Muscle layer of duodenum (tissue), 2 donors: ENCODE measurements at regions not wholly inside any gene's neighbourhood (a gene's known extent, or its start where the extent isn't known, plus 50 kb on each side); places are given as distances from the start of the nearest gene placed in this dataset.

Experiments used
- H3K27ac ChIP-seq: one replicate; pipeline ENCODE4 v1.7.0; 2013; ENCODE audit warnings: mild to moderate bottlenecking, low read length
- H3K27me3 ChIP-seq: one replicate; pipeline ENCODE4 v1.7.0; 2013; ENCODE audit warnings: low read depth, mild to moderate bottlenecking, control low read depth, low read length
- H3K36me3 ChIP-seq, 2 donors: one replicate each; pipeline ENCODE4 v1.7.0; 2013; ENCODE audit warnings: low read length in 2 of 2, control low read depth in 1 of 2, mild to moderate bottlenecking in 1 of 2; ENCODE audit not compliant: insufficient read depth in 2 of 2, control insufficient read depth in 1 of 2
- H3K4me1 ChIP-seq, 2 donors: one replicate each; pipeline ENCODE4 v1.7.0; 2013; ENCODE audit warnings: low read length in 2 of 2, mild to moderate bottlenecking in 2 of 2, control low read depth in 1 of 2, moderate library complexity in 1 of 2; ENCODE audit not compliant: insufficient read depth in 2 of 2, control insufficient read depth in 1 of 2
- H3K4me3 ChIP-seq, 2 donors: one replicate each; pipeline ENCODE4 v1.7.0; 2013; ENCODE audit warnings: low read length in 2 of 2, low read depth in 1 of 2, mild to moderate bottlenecking in 1 of 2
- H3K9me3 ChIP-seq, 2 donors: one replicate each; pipeline ENCODE4 v1.7.0; 2013; ENCODE audit warnings: low read length in 2 of 2, control low read depth in 1 of 2, mild to moderate bottlenecking in 1 of 2; ENCODE audit not compliant: control insufficient read depth in 1 of 2
- donor health status: healthy.

DNA sequence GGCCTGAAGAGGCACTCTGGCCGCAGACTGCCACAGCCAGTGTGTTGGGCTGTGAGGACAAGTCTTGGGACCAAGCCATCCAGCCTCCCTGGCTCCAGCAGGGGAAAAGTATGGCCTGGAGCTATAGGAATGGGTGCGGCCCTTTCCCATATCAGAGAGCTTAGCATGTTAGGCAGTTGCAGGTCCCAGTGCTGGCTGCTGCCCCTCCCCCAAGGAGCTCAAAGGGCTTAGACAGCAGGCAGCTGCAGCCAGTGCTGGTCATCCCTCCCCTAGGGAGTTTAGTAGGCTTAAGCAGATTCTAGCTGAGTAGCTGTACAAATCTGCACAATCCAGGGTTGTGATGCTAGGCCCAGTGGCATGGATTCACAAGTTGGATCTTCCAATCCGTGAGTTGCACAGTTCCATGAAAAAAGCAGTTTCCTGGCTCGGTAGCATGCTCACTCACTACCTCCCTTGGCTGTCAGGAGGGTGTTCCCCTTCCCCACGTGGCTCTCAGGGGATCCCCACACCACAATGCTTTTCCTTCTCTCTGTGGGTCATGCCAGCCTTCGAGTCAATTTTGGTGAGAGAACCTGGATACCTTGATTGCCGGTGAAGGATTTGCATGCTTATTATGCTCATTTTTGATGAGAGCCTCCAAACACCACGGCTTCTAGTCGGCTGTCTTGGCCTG is 1490.8 kb downstream of the BRINP3 start:
- Histone ChIP-seq H3K27ac (no peak overlapping the region), H3K4me1 (no peaks in the 10 kb centered on the region), H3K36me3 (no peaks in the 10 kb centered on the region), H3K9me3 (no peaks in the 10 kb centered on the region), H3K27me3 (no peaks in the 10 kb centered on the region), H3K4me3 (no peak overlapping the region)

DNA sequence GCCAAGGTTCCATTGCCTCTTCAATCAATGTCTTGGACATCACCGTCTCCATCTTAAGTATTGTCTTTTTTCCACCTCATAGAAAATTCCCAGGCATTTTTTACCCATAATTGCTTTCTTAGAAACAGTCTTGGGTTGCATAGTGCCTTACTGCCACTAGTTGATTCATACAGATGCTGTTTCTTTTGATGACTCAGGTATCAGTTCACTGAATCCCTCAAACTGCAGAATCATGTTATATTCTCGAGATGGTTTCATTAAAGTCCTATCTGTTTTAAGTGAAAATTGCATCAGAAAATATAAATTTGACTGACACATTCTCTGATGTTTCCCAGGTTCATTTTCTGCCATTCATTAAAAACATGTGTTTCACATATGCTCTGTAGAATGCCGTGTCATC is 1489.1 kb downstream of the BRINP3 start:
- H3K9me3 ChIP-seq, result no peaks in the 10 kb centered on the region
- H3K4me3 ChIP-seq, result no peak overlapping the region
- H3K27ac ChIP-seq, result no peak overlapping the region
- H3K27me3 ChIP-seq, result no peaks in the 10 kb centered on the region
- H3K36me3 ChIP-seq, result no peaks in the 10 kb centered on the region
- no peaks in the 10 kb centered on the region for H3K4me1 ChIP-seq

DNA sequence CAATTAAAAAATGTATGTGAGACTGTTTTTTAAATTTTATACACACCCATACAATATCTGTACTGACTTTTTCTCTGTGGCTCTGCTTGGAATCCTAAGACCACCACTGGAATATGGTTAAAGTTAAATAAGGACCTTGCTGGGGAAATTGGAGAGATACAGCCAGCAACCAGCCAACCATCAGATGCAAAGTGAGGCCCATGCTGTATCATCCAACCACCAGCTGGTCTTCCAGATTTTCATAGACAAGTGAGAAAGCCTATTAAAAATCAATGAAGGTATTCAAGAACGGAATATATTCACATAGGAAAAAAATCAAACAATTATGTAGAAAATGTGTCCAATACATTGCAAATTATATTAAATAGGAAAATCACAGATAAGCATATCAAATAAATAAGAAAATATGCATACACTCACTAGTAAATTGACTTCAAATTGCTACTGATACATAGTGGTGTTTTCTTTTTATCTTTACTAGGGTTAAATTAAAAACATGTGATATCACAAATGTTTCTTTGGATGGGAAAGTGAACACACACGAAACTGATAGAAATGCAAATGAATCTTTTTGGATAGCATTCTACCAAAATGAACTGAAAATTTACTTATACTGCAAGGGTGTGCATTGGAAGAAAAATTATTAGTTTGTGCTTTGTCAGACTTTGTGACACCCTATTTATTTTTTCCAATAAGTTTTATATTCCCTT is 1486.3 kb downstream of the BRINP3 start:
- no peak overlapping the region for H3K4me3 ChIP-seq
- H3K36me3 ChIP-seq, result no peaks in the 10 kb centered on the region
- no peaks in the 10 kb centered on the region for H3K27me3 ChIP-seq
- H3K27ac ChIP-seq, result no peak overlapping the region
- H3K9me3 ChIP-seq, result no peaks in the 10 kb centered on the region
- no peaks in the 10 kb centered on the region for H3K4me1 ChIP-seq

DNA sequence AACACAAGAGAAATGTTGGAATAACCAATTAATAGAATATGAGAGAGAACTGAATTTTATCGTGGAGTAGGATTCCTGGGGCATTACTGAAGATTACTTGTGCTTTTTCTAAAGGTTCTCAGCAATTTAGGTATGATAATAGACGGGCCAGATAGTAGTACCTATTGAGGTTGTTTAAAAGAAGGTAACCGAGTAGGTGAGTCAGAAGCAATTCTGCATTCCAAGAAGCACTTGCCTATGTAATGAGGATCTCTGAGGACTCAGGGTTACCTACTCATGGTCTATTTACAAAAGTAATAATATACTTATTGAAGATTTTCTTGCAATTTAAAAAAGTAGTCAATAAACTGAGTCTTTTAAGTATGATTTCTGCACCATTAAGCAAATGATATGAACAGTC is 1469.8 kb downstream of the BRINP3 start:
- Histone ChIP-seq H3K4me1 (no peaks in the 10 kb centered on the region), H3K36me3 (no peaks in the 10 kb centered on the region), H3K9me3 (no peaks in the 10 kb centered on the region), H3K4me3 (no peak overlapping the region), H3K27ac (no peak overlapping the region), H3K27me3 (no peaks in the 10 kb centered on the region)

DNA sequence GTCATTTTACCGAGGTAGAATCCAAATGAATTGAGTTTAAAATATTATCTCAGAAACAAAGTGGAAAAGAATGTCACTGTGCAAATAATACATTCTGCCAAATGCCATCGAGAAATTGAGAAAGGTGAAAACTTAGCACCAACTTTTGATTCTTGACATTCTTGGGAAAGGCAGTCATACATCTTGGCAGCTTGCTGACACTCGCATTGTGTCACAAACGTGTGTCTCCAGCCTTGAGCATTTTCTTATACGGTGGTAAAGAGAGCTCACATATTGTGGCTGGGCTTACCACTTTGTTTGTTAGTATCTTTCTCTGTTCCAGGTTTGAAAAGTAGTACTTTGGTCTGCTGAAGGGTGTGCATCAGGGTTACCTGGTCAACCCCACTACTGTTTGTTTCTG is 1456.1 kb downstream of the BRINP3 start:
- Histone ChIP-seq H3K4me1 (no peaks in the 10 kb centered on the region), H3K27ac (no peak overlapping the region)

DNA sequence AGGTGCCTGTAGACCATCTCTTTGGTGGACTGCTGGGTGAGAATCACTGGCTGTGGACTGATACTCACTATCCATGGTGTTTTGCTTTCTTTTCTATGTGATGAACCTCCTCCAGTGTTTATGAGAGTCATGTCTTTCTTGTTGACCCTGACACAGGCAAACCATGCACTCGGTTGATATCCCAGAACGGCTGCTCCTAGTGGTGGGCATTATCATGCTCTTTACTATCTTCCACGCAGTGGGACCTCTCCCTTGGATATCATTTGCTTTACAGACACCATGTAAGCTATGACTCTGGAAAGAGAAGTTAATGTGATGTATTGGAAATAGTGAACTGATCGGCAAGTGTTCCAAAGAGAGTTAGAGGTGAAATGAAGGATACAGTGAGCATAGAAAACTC is 1455.6 kb downstream of the BRINP3 start:
- H3K4me1 ChIP-seq, result no peaks in the 10 kb centered on the region
- no peaks in the 10 kb centered on the region for H3K9me3 ChIP-seq
- H3K27ac ChIP-seq, result no peak overlapping the region
- no peak overlapping the region for H3K4me3 ChIP-seq
- no peaks in the 10 kb centered on the region for H3K27me3 ChIP-seq
- no peaks in the 10 kb centered on the region for H3K36me3 ChIP-seq

More for the DNA sequence above, 1456.1 kb downstream of the BRINP3 start:
- no peaks in the 10 kb centered on the region for H3K27me3 ChIP-seq
- no peaks in the 10 kb centered on the region for H3K9me3 ChIP-seq
- H3K4me3 ChIP-seq, result no peak overlapping the region
- H3K36me3 ChIP-seq, result no peaks in the 10 kb centered on the region

DNA sequence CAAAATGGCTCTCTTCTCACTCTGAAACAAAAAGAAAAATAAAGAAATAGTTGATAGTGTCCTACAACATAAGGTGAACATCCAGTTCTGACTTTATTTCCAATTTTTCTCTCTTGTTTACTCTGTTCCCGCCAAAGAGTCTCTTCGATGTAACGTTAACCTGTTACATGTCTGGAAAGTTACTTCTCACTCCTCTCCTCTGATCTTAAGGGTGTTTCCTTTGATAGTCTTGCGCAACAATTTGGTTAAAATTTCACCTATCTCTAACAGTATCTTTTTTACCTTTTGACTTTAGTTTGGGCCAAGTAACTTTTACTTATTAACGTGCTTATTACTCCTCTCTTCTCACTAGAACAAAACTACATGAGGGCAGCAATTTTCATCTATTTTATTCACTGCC is 1450.2 kb downstream of the BRINP3 start:
- H3K36me3 ChIP-seq, result no peaks in the 10 kb centered on the region
- H3K4me3 ChIP-seq, result no peak overlapping the region
- H3K9me3 ChIP-seq, result no peaks in the 10 kb centered on the region
- H3K27ac ChIP-seq, result no peak overlapping the region
- no peaks in the 10 kb centered on the region for H3K27me3 ChIP-seq
- no peaks in the 10 kb centered on the region for H3K4me1 ChIP-seq

DNA sequence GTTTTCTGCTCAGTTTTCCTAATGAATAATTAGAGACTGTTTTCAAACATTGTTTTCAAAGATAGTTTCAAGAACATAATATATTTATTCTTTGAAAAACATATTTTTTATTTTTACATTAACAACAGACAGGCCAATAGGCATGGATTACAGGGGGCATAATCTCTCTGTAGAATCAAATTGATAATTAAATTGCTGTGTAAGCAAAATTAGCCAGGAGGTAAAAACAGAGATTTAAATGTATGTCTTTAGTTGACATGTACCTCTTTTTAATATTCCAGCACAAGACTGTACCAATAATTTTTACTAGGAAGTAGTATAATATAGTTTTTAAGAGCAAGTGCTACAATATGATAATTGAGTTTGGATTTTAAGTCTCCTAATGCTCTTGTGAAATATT is 1444.5 kb downstream of the BRINP3 start:
- no peak overlapping the region for H3K27ac ChIP-seq

DNA sequence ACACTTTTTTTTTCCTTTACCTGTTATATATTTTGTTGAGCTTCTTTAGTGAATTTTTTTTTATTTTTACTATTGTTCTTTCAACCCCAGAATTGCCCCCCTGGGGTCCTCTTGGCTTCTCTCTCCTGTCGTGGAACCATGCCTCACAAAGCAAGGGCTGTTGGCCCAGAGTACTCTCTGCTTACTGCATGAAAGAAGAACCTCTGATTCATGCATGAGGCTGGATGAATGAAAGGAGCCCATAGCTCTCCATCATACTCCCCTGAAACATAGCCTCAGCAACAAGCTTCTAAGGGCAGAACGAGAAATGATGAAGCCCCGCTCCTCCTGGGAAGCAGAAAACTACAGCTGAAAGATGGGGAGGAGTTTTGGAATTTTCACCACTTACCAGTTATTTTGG is 1441.0 kb downstream of the BRINP3 start:
- Histone ChIP-seq H3K36me3 (no peaks in the 10 kb centered on the region), H3K9me3 (no peaks in the 10 kb centered on the region), H3K27me3 (no peaks in the 10 kb centered on the region), H3K27ac (no peak overlapping the region), H3K4me3 (no peak overlapping the region), H3K4me1 (no peaks in the 10 kb centered on the region)

More for the DNA sequence above, 1444.5 kb downstream of the BRINP3 start:
- Histone ChIP-seq H3K27me3 (no peaks in the 10 kb centered on the region), H3K4me3 (no peak overlapping the region), H3K4me1 (no peaks in the 10 kb centered on the region), H3K9me3 (no peaks in the 10 kb centered on the region), H3K36me3 (no peaks in the 10 kb centered on the region)

DNA sequence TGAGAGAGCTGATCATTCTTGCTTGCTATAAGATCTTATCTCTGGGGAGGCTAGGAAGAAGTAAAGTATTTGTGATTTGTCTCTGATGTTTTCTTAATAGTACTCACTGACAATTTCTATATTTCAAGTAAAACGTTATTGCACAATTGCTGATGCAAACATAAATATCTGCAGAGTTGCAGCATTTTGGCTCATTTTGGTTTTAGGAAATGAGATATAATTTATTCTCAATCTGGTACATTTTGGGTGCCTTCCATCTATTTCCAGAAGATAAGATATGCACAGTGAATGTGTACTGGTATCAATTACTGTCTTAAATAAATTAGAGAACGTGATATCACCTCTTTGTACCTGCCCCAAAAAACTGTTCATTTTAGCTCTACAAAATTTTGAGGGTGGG is 1431.5 kb downstream of the BRINP3 start:
- Histone ChIP-seq H3K27me3 (no peaks in the 10 kb centered on the region), H3K36me3 (no peaks in the 10 kb centered on the region), H3K4me1 (no peaks in the 10 kb centered on the region), H3K9me3 (no peaks in the 10 kb centered on the region), H3K27ac (no peak overlapping the region), H3K4me3 (no peak overlapping the region)

DNA sequence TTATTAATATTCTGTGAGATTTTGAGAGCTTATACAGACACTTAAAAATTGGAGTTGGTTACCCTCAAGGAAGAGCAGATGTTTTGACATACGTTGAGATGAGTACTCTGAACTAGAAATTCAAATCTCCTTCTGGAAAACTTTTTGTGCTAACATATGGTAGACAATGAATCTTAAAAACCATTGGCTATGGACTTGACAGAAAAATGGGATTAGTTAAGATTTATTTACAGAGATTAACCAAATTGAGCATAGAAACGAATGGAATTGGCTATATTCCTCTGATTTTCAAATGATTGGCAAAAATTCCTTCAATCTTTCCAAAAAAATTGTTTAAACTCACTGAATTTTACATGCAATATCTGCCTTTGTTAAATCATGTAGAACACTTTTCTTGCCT is 1392.9 kb downstream of the BRINP3 start:
- no peaks in the 10 kb centered on the region for H3K27me3 ChIP-seq

DNA sequence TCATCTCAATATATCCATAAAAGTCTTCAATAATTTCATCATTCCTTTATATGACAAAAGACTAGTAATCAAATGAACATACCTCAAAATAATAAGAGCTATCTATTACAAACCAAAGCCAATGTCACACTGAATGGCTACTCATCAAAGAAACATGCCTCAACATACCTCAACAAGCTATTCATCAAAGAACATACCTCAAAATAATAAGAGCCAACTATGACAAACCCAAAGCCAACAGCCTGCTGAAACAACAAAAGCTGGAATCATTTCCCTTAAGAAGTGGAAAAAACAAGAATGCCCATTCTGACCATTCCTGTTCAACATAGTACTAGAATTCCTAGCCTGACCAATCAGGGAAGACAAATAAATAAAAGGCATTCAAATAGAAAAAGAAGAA is 1373.7 kb downstream of the BRINP3 start:
- H3K4me1 ChIP-seq, result no peaks in the 10 kb centered on the region
- H3K27me3 ChIP-seq, result no peaks in the 10 kb centered on the region
- H3K27ac ChIP-seq, result no peak overlapping the region
- H3K9me3 ChIP-seq, result peaks cover 0 to 5% of the 10 kb centered on the region in 2 donors
- H3K36me3 ChIP-seq, result no peaks in the 10 kb centered on the region
- no peak overlapping the region for H3K4me3 ChIP-seq

More for the DNA sequence above, 1392.9 kb downstream of the BRINP3 start:
- H3K4me1 ChIP-seq, result no peaks in the 10 kb centered on the region
- no peaks in the 10 kb centered on the region for H3K9me3 ChIP-seq
- H3K36me3 ChIP-seq, result no peaks in the 10 kb centered on the region
- H3K27ac ChIP-seq, result no peak overlapping the region
- H3K4me3 ChIP-seq, result no peak overlapping the region
